Renal cortex interstitium (tissue), 11 donors: ENCODE measurements at regions not wholly inside any gene's neighbourhood (a gene's known extent, or its start where the extent isn't known, plus 50 kb on each side); places are given as distances from the start of the nearest gene placed in this dataset.
"Not testable (repeated sequence)": the region's sequence is repeated elsewhere in the genome, so short reads cannot be mapped to it uniquely, and the experiment has no call there.

Source experiments
- DNase-seq, 11 donors: peaks; one replicate each; pipeline ENCODE4 v3.0.0-alpha.2; 2013; ENCODE audit warnings: low read depth in 9 of 11, low spot score in 4 of 11; ENCODE audit errors: extremely low read depth in 1 of 11

DNA sequence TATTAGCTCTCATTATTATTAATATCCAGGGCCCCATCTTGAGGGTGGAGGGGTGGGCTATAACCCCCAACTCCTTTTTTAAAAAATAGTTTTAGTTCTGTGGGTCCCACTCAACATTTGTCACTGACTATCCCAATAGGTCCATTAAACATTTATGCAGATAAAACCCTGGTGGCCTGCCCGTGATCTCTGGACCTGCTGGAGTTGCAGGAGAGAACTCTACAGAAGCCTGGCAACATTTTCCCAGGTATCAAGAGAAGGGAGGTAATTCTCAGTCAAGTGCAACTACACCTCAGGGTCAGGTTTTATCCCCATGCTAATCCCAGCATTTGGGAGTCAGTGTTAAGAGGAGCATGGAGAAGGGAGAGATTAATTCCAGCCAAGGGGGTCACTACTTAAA, 264.4 kb upstream of the PROK2 start:
- no peak for DNase-seq

DNA sequence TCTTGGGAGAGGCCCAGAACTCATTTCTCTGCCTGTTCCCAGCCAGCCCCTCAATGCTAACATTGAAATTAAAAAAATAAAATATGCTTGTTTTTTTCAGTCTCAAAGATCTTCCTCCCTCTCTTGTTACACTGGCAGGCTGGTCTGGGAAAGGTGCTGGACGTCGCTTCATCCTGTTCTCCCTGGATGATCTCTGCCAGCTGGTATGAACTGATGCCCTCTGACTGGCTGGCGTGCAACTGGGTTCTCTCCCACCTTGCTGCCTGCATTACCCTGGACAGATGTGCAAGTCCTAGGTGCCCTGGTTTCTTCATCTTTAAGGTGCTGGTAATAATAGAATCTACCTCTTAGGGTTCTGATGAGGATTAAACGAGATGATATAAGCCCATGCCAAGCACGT, 263.9 kb upstream of the PROK2 start:
- no peak for DNase-seq

DNA sequence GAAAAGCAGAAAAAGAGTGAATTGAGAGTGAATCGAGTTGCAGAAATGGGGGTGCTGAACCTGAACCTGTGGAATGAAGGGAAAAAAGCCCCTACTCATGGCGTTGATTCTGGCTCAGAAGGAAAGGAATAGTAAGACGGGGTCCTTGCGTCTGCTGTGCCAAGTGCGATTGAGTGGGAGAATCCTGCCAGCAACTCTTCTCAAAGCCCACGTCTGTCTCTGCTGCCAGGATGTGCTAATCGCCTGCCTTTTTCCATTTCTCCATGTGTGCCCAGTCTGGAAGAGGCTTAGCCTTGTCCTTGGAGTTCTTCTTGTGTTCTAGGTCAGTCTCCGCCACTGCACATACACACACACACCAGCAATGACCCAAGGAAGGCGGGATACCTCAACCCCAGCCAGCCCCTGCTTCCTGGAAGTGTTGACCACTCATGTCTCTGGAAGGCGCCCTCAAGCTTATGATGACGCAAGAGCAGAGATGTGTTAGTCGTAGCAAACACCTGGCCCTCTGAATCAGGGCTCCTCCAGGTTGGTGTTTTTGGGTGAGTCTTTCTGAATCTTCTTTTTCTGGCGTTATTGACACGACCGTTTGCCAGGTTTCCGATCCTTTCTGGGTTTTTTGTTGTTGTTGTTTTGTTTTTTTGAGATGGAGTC, 262.4 kb upstream of the PROK2 start:
- no peak for DNase-seq

DNA sequence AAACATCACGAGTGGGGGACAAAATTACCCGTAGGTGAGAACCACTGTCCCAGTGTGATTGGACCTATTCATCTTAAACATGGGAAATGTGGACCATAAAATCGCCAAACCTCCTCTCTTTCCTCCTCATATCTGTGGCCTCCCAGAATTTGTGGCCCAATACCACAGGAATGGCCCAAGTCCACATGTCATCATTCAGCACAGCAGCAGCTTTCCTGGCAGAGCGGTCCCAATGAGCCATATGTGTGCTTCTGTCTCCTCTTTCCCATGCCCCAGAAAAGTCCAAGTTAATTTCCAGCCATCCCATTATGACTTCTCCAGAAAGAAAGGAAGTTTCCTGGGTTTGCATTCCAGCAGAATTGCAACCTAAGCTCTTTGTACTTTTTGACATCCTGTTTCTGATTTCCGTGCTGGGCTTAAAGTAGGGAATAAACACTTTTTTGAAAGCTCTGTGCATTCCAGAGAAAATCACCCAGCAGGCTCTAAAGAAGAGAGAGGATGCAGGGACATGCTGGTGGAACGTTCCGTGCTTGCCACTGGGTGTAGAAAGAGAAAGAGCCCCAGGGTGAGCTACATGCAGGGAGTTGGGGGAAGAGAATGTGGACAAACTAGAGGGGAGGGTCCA, 259.4 kb upstream of the PROK2 start:
- no peak for DNase-seq

DNA sequence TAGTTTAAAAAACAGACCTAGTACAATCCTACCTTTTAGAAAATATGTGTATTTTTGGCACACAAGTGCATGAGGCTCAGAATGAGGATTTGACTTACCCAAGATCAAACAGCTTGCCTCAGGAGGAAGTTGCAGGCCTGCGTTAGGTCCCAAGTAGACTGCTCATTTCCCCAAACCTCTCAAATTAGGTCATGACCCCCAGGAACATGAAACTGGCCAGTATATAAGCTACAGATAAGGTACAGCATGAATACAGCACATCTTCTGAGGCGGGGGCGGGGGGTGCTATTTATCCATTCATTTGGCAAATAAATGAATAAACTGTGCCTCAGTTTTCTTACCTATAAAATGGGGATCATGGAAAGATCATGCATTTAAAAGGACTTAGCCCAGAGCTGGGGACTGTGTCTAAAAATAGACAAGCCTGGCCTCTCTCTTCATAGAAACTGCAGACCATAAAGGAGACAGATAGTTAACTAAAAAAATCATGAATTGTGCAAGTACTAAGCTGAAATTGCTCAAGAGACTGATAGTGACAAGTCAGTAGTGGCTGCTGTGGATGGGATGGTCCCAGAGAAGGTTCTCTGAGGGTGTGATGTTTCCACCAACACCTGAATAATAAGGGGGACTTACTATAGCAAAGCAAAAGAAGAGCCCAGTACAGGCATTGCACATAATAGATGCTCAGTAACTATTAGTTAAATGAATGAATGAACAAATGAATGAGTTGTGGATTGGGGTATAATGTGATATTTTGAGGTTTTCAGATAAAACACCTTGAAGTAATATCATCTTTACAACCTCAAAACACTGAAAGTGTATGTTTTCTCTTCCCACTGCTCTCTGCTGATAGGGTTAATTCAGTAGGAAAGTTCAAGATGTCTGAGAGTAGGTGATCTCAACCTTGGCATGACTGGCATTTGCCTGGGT, 258.5 kb upstream of the PROK2 start:
- DNase-seq: no peak

DNA sequence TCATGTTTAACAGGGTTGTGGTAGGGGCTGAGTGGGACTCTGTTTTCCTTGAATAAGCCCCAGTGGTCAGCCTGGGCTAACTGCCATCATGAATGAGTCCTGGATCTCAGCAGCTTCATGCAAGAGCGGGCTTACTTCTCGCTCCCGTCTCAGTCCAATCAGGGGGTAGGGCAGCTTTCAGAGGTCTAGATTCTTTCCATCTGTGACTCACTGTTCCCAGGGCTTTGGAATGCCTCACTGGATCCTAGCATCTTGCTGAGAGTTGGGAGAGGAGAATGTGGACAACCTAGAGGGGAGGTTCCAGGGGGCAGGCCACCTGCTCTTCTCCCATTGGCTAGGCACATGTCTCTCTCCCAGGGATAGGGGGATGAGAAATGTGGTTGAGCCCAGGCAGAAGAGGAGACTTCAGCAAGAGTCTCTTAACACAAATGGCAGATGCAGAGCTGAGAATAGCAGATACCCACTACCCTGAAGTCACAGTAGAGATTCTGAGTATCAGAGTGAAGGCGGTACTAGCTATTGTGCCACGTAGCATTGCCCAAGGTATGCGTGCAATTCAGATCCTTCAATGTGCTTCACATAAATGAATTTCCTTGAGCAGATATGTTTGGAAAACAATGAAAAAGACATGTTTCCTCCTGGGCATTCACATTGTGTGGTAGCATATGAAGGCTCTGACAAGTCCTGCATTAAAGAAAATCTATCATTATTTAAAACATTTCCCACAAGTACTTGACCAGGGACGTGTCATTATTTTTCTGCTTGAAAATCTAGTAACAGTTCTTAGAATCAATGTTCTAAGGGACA, 257.7 kb upstream of the PROK2 start:
- DNase-seq: no peak

DNA sequence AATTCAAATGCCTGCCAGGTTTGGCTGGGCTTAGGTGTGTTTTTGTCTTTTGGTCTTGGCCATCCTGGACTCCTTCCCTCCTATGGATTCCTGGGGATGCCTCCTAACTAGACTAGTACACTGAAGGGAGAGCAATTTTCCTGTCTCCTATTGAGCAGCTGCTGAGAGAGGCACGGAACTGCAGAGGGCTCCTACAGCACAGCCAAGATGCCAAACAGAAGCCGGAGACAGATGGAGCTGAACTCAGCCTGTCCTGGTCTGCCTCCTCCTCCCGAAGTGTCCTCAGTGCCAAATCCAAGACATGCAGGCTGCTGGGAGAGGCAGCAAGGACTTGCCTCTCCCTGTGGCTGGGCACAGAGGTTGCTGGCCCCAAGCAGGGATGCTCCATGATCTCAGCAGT, 256.6 kb upstream of the PROK2 start:
- DNase-seq: no peak

DNA sequence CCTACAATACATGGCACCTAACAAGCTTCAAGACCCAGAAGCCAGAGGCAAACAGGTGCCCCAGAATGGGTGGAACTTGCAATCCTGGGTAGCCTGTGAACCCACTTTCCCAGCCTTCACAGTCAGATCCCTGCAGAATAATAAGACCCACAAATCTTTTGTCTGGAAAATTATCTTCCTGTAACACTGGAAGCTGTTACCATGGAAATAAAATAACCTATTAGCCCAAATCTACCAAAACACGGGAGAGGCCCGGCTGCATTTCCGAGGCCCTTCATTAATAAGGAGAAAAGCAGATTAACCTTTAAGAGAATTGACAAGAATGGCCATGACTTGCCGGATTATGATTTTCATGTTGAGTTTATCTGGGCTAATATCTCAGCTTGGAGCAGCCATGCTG, 256.1 kb upstream of the PROK2 start:
- no peak for DNase-seq

DNA sequence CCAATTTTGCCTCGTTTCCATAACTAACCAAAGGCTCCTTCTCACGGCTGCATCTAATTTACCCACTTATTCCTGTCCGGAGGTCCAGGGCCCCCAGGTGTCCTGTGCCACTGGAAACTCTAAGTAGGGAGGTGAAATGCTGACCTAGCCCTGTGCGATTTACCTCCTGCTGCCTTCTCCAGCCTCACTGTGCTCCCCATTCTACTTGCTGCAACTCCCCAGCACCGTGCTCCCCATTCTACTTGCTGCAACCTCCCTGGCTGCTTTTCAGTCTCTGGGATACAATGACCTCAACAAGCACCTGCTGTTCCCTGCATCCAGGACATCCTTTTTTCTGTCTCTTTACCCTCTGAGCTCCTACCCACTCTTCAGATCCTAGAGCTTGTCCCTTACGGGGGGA, 254.7 kb upstream of the PROK2 start:
- no peak for DNase-seq

DNA sequence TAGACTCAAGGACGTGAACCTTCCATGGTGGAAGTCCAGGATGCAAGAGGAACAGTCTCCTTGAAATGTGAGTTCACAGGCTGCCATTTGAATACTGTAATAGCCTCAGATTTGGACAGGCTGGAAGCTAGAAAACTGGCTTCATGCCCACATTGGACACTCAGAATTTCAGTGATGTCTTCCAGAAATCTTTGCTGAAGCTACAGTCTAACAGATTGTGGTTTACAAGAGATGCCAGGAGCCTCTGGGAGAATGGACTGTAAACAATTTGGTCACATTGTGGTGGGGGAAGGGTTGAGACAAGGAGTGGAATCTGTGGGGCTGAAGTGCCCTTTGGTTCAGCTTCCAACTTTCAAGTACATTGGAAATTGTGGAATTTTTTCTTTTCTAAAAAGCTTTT, 252.0 kb upstream of the PROK2 start:
- DNase-seq: no peak

DNA sequence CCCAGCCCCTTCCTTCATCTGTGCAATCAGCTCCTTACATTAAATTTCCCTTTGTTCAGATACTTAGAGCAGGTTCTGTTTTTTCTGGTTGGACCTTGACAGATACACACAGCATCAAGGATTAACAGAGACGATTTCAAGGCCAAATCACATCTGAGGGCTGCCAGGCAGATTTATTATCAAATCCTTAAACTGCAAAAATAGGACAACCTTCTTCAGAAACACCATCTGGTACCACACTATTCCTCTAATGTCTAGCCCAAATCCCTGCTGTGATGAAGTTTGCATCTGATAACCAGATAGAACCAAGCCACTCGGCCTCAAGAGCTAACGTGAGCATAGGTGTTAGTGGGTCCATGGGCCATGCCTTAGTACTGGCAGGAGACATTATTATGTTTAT, 250.7 kb upstream of the PROK2 start:
- no peak for DNase-seq

DNA sequence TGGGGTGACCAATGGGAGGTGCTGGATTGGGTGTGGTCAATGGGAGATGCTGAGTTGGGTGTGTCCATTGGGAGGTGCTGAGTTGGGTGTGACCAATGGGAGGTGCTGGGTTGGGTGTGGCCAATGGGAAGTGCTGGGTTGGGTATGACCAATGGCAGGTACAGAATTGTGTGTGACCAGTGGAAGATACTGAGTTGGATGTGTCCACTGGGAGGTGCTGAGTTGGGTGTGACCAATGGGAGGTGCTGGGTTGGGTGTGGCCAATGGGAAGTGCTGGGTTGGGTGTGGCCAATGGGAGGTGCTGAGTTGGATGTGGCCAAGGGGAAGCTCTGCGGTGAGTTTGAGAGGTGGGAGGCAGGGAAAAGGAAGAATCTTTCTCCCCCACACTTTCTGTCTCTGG, 250.0 kb upstream of the PROK2 start:
- DNase-seq: no peak

DNA sequence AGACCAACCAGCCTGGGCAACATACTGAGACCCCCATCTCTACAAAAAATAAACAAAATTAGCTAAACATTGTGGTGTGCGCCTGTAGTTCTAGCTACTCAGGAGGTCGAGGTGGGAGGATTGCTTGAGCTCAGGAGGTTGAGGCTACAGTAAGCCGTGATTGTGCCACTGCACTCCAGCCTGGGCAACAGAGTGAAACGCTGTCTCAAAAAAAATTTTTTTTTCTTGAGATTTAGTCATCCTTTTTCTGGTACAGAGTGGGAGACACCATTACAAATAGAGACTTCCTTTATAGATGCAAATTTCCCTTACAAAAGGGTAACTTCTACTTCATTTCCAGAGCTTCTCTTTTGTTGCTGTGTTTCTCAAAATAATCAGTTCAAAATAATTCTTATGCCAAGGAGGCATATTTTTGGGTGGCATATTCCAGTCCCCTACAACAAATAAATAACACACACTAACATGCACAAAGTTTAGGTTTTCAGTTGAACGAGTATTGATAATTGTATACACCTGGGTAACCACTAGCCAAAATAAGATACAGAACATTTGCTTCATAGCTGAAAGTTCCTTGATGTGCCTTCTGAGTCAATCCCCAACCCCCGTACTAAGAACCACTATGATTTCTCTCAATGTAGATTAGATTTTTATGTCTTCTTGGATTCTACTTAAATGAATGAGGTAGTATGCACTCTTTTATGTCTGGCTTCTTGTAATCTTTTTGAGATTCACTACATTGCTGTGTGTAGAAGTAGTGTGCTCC, 248.9 kb upstream of the PROK2 start:
- DNase-seq: no peak

DNA sequence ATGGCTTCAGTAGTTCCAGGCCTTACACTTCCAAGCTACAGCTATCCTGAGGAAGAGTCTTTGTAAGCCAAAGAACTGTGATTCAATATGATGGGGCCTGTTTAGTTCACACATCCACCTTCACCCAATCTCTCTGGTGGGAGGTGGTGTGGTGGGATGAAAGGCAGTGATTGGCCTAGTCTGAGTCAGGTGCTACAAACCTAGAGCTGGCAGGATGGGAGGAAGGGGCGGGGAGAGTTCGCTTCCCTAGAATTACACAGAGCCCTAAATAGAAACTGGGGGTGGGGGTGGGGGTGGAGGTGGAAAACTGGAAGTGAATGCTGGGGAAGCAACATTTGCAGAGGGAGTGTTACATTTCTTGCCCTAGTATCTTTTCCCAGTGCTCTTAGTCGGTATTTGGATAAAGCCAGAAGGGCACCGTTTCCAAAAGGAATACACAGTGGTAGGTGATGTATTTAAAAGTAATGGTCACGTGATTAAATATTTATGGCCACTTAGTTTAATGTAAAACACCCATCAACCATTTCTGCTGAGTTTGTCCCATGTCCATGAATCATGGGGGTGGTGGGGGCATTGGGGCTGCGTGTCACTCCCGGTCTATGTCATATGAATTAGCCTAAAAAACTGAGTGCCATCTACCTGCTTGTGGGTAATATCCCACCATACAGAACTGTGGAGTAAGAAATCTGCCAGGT, 247.6 kb upstream of the PROK2 start:
- no peak for DNase-seq

DNA sequence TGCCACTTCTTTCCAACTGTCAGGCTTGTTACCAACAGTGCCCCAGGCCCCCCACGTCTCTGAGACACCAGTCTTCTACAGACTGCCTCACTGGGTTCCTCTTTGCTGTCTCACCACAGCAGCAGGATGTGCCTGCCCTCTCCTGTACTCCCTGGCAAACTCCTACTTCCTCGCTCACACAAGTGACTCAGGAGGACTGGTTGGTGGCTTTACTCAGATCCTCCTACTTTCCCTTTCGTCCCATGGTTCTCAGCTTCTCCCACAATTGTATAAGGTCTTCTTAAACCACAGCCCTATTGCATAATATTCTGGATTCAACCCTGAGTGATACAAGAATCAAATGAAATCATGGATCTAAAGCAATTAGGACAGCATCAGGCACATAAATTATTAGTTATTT, 246.6 kb upstream of the PROK2 start:
- DNase-seq: no peak

DNA sequence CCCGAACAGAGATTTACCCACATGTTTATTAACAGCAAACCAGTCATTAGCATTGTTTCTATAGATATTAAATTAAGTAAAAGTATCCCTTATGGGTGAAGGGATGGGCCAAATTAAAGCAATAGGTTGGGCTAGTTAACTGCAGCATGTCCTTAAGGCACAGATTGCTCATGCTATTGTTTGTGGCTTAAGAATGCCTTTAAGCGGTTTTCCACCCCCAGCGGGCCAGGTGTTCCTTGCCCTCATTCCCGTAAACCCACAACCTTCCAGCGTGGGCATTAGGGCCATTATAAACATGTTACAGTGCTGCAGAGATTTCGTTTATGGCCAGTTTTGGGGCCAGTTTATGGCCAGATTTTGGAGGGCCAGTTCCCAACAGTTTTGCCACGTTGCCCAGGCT, 245.3 kb upstream of the PROK2 start:
- DNase-seq: not testable (repeated sequence)

DNA sequence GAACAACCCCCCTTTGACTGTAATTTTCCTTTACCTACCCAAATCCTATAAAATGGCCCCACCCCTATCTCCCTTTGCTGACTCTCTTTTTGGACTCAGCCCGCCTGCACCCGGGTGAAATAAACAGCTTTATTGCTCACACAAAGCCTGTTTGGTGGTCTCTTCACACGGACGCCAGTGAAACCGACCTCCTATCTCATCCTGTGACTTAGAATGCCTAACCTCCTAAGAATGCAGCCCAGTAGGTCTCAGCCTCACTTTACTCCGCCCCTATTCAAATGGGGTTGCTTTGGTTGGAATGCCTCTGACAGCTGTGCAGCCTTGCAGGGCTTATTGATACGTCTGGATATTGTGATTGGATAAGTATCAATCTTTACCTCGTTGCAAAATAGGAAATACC, 243.8 kb upstream of the PROK2 start:
- DNase-seq: not testable (repeated sequence)

DNA sequence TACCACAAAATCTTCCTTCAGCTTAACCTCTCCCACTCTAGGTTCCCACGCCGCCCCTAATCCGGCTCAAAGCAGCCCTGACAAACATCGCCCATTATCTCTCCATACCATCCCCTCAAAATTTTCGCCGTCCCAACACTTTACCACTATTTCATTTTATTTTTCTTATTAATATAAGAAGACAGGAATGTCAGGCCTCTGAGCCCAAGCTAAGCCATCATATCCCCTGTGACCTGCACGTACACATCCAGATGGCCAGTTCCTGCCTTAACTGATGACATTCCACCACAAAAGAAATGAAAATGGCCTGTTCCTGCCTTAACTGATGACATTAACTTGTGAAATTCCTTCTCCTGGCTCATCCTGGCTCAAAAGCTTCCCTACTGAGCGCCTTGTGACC, 243.4 kb upstream of the PROK2 start:
- not testable (repeated sequence) for DNase-seq
